Ovary (tissue), 3 donors: ENCODE measurements at regions not wholly inside any gene's neighbourhood (a gene's known extent, or its start where the extent isn't known, plus 50 kb on each side); places are given as distances from the start of the nearest gene placed in this dataset.

Experiments used
- CTCF ChIP-seq, 3 donors: fragments of 450-650 bp in 2 of 3; fragments of 200-600 bp in 1 of 3; IDR thresholded peaks; one replicate each; pipeline versions ENCODE4 v1.5.1 to v1.8.0; 2016 to 2022; ENCODE audit warnings: antibody characterized with exemption in 3 of 3, mild to moderate bottlenecking in 1 of 3
- POLR2A ChIP-seq: fragments of 450-650 bp; IDR thresholded peaks from one replicate; pipeline ENCODE4 v1.6.1; 2017; ENCODE audit warnings: antibody characterized with exemption, mild to moderate bottlenecking, moderate library complexity
- donor health status: DM: no; HTN: no; CAD: no.

DNA sequence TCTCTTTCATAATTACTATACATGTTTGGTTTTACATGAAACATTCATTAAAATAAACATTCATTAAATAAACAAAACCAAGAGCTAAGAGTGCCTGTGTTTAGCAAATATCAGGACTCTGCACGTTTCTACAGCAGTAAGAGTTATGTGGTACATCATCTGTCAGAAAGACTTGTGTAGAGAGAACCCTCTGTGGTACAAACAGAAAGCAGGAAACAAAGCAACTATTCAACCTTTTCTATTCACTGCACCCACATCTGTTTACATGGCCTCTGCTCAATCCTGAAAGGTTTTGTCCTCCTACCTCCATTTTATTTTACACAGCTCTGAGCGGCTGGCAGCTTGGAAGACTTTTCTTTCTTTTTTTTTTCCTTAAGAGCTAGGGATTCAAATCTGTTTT lies 90.7 kb upstream of the PCDH18 start:
- no peak for TF ChIP-seq CTCF (IDR thresholded peaks at IDR 0.05)
- TF ChIP-seq POLR2A = no peak
